GM12878 (cell line): ENCODE measurements at regions not wholly inside any gene's neighbourhood (a gene's known extent, or its start where the extent isn't known, plus 50 kb on each side); places are given as distances from the start of the nearest gene placed in this dataset.

Experiments
- CHD2 ChIP-seq: IDR thresholded peaks from 2 replicates; pipeline ENCODE4 v1.6.1; 2011; ENCODE audit warnings: low read depth, low read length, improper control_type of control experiment, borderline replicate concordance
- CTCF ChIP-seq, 3 experiments: IDR thresholded peaks in 2 of 3; conservative IDR thresholded peaks in 1 of 3; 2 replicates each; pipeline ENCODE4 v1.5.1; 2011; ENCODE audit warnings: low read depth in 3 of 3, low read length in 3 of 3, mild to moderate bottlenecking in 3 of 3, control low read depth in 2 of 3, moderate library complexity in 2 of 3, inconsistent platforms in 1 of 3, mixed read lengths in 1 of 3; ENCODE audit not compliant: control insufficient read depth in 2 of 3, insufficient read depth in 1 of 3; ENCODE audit errors: extremely low read depth in 1 of 3
- ESRRA ChIP-seq: IDR thresholded peaks from 2 replicates; pipeline ENCODE4 v1.6.1; 2012; ENCODE audit warnings: mild to moderate bottlenecking, low read length, improper control_type of control experiment
- POLR2A ChIP-seq: IDR thresholded peaks from 2 replicates; pipeline ENCODE4 v1.6.1; 2011; ENCODE audit warnings: low read depth, mild to moderate bottlenecking, low read length

DNA sequence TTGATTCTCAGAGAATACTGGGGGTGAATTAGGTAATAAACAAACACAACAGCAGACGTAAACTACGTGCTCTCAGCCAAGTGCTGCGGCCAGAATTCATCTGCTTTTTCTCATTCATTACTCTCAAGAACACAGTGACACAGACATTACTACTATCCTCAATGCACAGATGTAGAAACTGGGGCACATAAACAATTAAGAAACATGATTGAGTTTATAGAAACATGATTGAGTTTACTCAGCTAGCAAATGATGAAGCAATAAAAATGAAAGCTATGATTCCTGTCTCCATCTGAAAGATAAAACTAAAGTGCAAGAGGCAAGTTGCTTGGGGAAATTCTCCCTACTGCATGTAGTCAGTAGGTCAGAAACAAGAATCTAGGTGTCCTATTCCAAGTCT, 140.5 kb downstream of the IFI44 start:
- no peak for TF ChIP-seq POLR2A
- no peak for TF ChIP-seq CTCF (IDR thresholded peaks at IDR 0.05 in 2 of 3, conservative IDR thresholded peaks at IDR 0.05 in 1 of 3; ENCODE audit: control insufficient read depth in 2 of 3, extremely low read depth in 1 of 3, insufficient read depth in 1 of 3, low read depth in 3 of 3, low read length in 3 of 3)
- no peak for TF ChIP-seq ESRRA
- TF ChIP-seq CHD2, result no peak
